Limb (tissue), 2 donors: ENCODE measurements at regions not wholly inside any gene's neighbourhood (a gene's known extent, or its start where the extent isn't known, plus 50 kb on each side); places are given as distances from the start of the nearest gene placed in this dataset.

Experiments
- DNase-seq, 2 donors: peaks; one replicate each; pipeline ENCODE4 v3.0.0-alpha.2; 2016; ENCODE audit errors: extremely low spot score in 2 of 2

DNA sequence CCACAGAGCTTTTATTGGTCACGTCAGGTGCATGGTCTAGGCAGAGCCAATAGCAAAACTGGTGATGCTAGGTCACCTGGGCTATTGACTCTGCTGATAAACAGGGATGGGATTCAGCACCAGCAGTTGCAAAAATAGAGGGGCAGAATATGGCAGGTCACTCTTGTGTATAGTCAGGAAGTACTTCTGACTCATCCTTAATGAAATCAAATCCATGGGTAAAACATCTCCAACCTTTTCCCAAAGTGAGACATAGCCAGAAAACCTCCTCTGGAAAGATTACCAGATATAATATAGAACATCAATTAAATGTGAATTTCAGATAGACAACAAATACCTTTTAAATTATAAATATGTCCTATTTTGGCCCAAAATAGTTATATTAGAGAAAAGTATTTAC lies 383.2 kb downstream of the METTL15 start:
- DNase-seq = no peak

DNA sequence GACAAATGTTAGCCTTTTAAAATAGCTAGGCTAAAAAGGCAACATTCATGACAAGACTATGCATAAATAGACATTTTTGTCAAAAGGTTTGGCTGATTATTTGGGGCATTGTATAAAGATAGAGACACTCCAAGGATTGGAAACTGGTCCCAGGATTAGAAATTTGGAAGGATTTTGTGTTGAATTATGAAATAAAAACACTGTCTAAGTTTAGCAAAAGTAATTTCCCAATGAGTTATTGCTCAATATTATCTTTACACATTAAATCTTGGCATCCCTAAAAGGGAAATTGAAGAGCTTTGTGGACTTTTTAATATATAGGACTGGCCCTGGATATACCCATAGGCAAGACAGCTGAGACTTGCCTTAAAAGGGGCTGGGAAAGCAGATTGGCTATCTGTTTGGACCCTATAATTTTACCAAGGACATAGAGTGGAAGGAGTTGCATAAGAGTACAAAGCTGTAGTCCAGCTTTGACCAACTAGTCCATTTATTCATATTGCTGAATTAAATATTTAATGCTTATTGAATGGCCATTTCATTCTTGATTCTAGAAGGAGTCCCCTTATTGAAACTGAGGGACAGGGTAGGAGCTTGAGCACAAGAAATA lies 382.7 kb downstream of the METTL15 start:
- no peak for DNase-seq

DNA sequence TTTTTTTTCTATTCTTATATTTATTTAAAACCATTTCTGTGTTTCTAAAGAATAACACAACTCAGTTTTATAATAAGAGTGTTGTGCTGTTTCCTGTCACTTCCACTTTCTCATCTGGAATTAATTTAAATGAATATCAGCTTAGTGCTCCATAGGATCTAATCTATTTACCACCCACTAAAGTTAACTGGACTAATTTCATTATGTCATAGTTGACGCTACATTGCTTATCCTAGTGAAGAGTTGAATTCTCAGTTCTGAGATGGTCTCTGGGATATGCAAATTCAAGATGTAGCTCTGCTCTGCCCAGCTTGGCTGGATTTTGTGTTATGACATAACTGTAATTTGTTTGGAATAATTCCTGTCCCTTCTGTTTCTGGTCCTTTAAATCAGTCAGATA lies 380.1 kb downstream of the METTL15 start:
- DNase-seq = no peak

GRCh38 chr11:28483072-28483867 lies 375.1 kb downstream of the METTL15 start:
- DNase-seq = no peak

GRCh38 chr11:28482666-28483065 lies 374.5 kb downstream of the METTL15 start:
- no peak for DNase-seq

GRCh38 chr11:28481616-28482480 lies 373.7 kb downstream of the METTL15 start:
- DNase-seq = no peak

DNA sequence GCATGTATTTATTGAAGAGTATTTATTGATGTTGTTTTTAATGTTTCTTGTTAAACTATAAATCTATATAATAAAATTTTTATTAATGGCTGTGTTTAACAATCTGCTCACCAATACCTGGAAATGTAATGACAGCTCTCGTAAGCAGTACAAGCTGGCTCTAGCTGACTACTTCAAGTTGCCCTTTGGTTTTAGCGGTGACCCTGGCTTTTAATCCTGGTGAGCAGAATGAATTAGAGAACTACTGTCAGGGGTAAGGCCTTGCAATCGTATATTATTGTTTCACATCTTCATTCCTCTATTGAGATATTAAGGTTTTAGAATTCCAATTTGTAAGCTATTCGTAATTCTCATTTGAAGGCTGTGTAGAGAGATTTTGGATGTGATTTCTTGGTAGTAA lies 372.2 kb downstream of the METTL15 start:
- DNase-seq = no peak

DNA sequence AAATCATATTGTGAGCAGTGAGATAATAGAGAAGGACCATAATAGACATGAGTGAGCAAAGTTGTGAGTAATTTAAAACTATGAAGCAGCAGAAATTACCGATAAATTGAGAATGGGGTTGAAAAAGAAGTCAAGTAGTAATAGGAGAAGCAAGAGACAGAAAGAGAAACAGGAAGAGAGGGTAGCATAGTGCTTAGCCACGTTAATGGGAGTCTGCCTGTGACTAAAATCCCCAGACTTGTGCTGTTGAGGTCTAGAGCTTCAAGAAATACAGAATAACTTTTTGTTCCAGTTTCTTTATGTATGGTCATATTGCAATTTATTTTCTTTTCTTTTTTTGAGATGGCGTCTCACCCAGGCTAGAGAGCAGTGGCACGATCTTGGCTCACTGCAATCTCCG lies 368.7 kb downstream of the METTL15 start:
- no peak for DNase-seq

DNA sequence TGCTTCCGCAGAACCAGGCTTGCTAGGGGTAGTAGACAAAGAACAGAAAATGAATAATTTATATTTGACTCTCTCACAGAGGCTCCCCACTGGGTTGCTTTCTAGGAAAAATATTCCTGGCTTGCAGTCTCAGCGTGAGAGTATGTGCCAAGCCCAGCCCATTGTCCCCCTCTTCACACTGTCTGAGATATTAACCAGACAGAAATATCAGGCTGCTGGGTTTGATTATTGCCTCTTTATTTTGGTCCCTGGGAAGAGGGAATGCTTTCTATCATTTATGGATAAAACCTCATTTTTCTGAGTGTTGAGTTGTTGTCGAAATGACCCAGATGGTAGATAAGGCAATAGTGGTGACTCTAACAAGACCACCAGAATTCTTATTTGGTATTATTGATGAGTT lies 367.9 kb downstream of the METTL15 start:
- DNase-seq = peak; percentile 38 to 39

DNA sequence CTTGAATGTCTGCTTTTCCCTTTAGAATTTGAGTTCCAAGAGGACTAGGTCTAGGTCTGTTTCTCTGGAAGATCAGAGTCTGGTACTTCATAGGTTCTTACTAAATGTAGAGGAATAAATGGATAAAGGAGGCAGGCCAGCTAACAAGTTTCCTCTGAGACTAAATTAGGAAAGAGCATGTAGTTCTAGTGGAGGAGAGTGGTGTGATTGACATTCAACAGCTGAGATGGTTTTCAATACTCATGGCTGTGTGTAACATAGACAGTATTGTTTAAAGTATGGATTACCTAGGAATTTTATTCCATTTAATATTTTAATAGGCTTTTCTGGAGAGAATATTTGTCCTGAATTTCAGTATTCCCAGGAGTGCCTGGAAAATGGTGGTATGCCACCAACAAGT lies 364.7 kb downstream of the METTL15 start:
- peak in 1 of 2 donors; percentile 24 for DNase-seq

GRCh38 chr11:28471537-28471936 lies 363.3 kb downstream of the METTL15 start:
- DNase-seq = no peak

- DNase-seq = no peak
Measured at GRCh38 chr11:28470180-28470579, 362.0 kb downstream of the METTL15 start.

- no peak for DNase-seq
Measured at GRCh38 chr11:28466506-28466905, 358.3 kb downstream of the METTL15 start.

DNA sequence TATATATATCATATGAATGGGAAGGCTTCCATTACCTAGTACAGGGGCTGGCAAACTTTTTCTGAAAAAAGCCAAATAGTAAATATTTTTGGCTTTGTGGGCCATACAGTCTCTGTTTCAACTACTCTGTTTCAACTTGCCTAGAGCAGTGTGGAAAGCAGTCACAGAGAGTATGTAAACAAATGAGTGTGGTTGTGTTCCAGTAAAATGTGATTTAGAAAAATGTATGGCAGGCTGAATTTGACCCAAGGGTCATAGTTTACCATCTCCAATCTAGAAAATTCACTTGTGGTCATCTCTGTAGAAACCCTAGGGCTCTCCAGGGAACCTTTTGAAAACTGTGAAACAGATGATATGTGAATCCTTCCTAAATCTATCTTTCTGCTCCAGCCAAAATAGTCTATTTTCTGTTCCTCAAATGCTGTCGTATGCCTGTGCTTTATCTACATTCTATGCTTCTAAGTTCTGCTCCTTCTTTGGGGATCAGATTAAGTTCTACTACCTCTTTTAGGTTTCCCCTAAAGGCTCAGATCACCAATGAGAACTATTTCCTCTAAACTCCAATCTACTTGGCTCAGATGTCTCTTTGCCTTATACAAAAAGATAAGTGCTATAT lies 356.2 kb downstream of the METTL15 start:
- no peak for DNase-seq

DNA sequence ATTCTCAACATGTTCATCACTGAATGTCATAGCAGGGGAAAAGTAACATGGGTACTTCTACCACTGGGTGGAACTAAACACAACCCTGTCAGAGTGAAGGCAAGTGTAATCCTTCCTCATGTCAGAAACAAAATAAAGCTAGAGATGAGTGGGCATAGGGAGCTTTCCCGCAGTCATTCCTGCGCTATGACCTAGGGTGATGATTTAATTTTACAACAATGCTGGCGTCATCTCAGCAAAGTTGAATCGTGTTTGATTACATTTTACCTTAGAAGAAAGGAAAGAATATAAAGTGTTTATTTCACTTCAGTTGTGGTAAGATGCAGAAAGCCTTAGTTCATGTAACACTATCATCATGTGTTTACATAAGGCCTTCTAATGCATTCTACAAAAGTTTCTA lies 355.6 kb downstream of the METTL15 start:
- DNase-seq = no peak

DNA sequence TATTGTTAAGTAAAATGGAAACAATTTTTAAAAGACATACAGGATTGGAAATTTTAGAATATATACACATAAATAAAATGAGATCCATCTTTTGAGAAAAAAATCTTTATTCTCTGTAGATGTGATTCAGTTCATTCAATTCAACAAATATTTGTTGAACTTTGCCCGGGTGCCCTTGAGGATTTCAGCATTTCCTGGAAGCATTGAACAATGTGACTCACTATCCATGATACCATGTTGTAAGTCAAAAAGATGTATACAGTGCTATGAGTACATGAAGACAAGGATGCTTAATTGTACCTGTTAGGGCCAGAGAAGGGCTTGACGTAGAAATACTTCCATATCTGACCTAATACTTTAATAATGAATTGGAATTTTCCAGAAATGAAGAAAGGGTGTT lies 353.7 kb downstream of the METTL15 start:
- no peak for DNase-seq

DNA sequence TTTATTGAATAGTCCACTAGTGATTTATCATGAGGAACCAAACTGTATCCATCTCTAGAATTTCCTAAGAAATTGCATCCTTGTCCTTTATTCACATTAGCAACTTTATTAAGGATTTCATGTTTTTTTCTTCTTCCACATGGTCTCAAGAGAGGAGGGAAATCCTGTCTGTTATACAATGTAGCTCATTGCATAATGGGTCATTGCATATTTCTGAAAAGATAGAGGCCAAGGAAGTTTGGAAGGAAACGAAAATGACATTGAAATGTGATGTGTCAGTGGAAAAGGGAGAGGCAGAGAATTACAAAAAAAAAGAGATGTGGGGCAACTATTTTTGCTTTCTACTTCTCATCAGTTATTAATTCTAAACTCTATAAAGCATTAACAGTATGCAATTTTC lies 353.1 kb downstream of the METTL15 start:
- DNase-seq = no peak

DNA sequence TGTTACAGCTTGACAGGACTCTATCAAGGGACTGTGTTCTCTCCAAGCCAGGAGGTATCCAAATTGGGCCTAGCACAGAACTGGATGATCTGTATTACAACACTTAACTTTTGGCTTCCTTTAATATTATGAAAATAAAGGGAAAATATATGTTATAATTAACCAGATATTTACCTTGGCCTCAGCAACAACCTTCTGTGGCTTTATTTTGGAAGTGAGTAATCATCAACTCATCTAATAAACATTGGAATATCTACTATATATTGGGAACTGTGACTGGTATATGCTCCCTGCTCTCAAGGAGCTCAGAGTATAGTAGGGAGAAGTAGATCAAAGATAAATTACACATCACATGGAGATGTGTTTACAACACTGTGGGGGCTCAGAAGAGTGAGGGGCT lies 352.2 kb downstream of the METTL15 start:
- DNase-seq = no peak

DNA sequence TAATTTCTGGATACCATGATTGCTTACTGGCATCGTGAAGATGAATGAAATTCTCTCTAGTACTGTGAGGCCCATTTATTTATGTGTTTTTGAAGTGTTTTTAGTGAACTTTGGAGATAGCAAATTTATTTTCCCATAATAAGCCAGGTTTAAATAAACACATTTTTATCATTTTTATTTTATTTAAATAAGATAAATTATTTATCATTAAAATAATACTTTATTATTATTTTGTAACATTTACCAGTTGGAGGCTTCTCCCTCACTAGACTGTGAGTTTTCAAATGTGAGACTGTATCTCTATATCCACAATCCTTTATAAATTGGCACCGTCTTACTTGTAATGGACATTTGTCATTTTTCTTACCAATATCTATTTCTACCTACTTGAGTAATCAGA lies 351.7 kb downstream of the METTL15 start:
- no peak for DNase-seq

GRCh38 chr11:28457481-28458065 lies 349.4 kb downstream of the METTL15 start:
- no peak for DNase-seq

- DNase-seq = no peak
Measured at GRCh38 chr11:28448186-28448585, 340.0 kb downstream of the METTL15 start.

DNA sequence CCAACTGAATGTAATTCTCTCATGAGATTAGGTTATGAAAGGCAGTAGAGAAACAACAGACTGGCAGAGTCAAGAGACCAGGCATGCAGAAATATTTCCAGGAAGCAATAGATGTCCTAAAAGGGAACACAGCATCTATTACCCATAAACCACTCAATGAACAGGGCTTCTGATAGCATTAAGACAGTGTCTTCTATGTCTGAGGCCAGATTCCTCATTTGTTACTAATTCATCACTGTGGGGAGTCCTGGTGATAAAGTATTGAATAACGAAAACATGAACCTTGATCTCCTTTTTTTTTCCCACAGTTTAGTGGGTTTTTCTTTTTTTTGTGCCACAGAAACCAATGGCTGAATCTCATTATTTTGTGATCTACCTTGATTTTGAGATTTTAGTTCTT lies 339.0 kb downstream of the METTL15 start:
- DNase-seq = no peak
